ENCODE measurements at regions not wholly inside any gene's neighbourhood (a gene's known extent, or its start where the extent isn't known, plus 50 kb on each side); places are given as distances from the start of the nearest gene placed in this dataset.

- DNase-seq = no peak
These were observed 873.3 kb upstream of the SOX9 start for GRCh38 chr17:71247441-71248015.

- DNase-seq = no peak
These were observed 869.5 kb upstream of the SOX9 start for GRCh38 chr17:71251276-71251675.

DNA sequence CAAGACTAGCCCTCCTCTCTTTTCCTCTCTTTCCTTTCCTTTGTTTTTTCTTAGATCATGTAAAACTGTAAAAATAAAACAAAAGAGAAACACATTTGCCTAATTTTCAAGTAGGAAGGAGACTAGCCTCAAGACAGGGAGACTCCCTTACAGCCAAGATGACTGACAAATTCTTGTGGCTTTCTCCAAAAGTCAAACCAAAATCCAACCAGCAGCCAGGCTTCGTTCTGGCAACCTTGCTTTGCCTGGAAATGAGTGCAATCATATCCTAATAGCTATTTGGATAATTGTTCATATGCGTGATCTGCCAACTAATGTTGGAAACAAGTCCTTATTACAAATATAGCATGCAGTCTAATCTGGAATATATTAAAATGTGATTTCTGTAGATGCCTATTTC is 868.9 kb upstream of the SOX9 start:
- no peak for DNase-seq

- DNase-seq = no peak
These were observed 868.4 kb upstream of the SOX9 start for GRCh38 chr17:71252436-71252835.

- DNase-seq = no peak
These were observed 863.7 kb upstream of the SOX9 start for GRCh38 chr17:71257096-71257495.

- peak; percentile 62 for DNase-seq
These were observed 860.4 kb upstream of the SOX9 start for GRCh38 chr17:71260366-71260940.

GRCh38 chr17:71262586-71262985 is 858.2 kb upstream of the SOX9 start:
- DNase-seq = no peak

- DNase-seq = no peak
These were observed 853.2 kb upstream of the SOX9 start for GRCh38 chr17:71267668-71268067.

- no peak for DNase-seq
These were observed 851.6 kb upstream of the SOX9 start for GRCh38 chr17:71269201-71269600.

GRCh38 chr17:71273441-71273840 is 847.4 kb upstream of the SOX9 start:
- no peak for DNase-seq

DNA sequence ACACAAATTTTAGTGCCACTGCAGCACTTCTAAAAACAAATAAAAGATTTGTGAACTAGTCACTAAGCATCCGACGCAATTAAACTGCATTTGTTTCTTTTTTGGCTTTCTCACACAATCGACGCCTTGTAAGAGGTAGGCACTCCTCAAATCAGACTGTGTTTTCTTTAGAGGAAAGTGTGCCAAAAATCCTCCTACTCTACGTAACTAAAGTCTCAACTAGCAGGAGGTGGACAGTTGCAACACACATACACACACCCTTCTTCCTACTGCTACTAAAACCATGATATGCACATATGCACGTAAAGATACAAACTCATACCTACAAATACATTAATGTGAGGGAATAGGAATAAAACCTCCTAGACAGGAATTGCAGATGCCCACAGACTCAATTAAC is 844.7 kb upstream of the SOX9 start:
- no peak for DNase-seq

DNA sequence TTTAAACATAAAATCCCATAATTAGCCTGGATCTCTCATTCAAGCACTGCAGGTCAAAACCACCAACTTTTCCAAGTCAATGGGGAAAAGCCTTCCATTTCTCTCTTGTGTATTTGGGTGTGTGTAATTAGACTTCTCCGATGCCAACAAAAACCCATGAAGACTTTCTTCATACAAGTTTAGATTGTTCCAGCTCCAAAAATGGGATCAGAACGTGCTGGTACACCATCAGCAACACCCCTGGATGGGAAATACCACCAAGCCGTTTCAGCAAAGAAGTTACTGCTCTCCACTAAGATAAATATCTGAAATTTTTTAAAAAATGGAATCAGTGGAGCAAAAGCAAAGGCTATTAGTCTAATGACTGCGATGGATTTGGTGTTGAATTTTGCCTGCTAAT is 837.3 kb upstream of the SOX9 start:
- no peak for DNase-seq

GRCh38 chr17:71284032-71284755 is 836.6 kb upstream of the SOX9 start:
- no peak for DNase-seq

- DNase-seq = no peak
These were observed 834.2 kb upstream of the SOX9 start for GRCh38 chr17:71286625-71287024.

DNA sequence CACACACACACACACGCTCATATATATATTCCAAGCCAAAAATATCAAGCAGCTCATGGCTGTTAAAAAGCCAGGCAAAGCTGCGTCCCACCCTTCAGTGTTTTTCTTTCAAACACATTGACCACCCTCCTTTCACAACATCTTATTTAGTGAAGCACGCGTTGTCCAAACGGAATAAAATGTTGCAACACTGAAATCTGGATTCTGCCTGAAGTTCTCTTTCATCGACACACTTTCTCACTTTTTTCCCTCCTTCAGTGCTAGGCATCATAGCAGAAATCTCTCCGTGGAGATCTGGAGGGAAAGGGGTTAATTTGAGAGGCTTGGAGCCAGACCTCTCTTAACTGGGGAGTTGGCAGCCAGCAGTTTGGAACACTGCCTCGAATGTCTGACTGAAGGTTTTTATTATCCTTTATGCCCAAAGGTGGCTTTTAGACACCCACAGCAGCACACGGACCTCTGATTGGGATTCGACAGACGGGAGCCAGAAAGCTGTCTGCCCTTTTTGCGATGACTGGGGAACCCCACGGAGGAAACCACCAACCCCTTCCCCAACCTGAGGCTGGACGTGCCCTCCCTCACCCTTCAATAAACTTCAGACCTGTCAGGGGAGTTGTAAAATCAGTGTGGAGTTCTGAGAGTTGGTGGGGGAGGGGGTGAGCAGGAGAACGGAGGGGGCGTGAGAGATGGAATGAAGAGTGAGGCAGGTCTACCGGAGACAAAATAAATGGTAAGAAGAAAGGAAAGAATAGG is 833.6 kb upstream of the SOX9 start:
- peak; percentile 31 for DNase-seq

DNA sequence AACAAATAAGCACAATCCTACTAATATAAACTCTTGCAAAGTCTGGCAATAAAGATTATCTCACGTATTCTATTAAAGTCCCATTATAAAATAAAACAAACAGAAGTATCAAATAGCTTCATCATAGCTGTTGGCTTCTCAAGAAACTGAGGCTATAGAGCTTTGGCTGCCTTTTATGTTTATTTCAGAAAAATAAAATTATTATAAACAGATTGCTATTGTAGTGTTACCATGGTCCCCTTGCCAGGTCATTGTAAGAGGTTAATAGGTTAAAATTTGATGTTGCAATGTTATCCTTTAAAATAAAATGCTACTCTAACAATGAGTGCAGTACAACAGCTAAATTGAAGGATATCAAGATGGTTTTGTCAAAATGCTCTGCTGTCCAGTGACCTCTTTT is 828.8 kb upstream of the SOX9 start:
- DNase-seq = no peak

DNA sequence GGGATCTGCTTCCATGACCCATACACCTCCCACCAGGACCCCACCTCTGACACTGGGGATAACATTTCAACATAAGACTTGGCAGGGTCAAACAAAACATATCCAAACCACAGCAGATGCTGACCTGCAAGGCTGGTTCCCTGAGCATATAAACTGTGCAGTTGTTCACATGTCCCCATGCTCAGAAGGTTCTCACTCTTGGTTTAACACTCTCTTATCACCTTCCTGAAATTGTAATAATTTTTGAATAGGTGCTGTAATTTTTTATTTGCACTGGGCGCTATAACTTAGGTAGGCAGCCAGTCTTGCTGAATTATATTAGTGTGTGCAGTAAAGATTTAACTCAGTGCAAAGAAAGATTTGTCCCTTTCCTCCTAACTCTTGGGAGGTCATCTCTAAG is 824.8 kb upstream of the SOX9 start:
- no peak for DNase-seq

GRCh38 chr17:71301063-71301462 is 819.8 kb upstream of the SOX9 start:
- DNase-seq = no peak

DNA sequence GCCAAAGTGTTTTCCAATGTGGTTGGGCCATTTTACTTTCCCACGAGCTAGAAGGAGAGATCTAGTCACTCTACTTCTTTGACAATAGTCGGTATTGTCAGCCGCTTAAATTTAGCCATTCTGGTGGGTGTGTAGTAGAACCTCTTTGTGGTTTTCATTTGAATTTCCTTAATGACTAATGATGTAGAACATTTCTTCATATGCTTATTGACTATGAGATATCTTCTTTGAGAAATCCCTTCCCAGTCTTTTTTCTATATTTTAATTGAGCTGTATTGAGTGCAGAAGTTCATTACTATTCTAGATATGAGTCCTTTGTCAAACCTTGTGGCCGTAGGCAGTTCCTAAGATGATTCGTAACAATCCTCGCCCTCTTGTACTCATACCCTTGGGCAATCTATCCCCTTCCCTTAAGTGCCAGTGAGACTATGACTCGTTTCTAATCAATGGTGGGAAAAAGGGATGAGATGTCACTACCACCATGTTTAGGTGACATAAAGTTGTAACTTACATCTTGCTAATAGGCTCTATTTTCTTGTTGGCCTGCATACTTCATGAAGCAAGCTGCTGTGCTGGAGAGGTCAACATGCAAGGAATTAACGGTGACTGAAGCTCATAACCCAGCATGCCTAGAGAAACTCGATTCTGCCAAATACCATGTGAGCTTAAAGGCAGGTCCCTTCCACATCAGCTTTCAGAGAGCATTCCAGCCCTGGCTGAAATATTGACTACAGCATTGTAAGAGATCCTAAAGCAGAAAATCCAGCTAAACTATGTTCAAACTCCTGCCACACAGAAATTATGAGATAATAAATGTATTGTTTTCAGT is 817.9 kb upstream of the SOX9 start:
- DNase-seq = no peak

DNA sequence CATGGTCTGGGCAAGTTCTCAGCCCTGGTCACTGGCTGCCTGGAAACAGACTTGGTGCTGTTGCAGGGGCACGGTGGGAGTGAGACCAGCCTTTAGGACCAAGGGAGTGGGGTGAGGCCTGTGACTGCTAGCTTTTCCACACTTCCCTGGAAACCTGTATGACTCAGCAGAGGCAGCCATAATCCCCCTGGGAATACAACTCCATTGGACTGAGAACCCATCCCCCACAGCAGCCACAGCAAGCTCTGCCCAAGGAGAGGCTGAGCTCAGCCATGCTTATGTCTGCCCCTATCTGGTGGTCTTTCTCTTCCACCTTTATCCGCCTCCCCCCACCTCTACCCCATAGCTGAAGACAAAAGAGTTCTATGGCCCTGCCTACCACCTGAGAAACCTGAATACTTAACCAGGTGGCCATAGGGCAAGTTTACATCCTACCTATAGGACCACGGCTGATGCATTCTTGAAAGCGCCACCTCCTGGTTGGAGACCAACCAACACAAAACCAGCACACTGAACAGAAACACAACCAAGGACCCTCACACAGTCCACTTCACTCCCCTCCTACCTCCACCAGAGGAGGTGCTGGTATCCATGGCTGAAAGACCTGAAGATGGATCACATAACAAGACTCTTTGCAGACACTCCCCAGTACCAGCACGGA is 816.2 kb upstream of the SOX9 start:
- no peak for DNase-seq

- no peak for DNase-seq
These were observed 807.0 kb upstream of the SOX9 start for GRCh38 chr17:71313866-71314265.

- no peak for DNase-seq
These were observed 805.3 kb upstream of the SOX9 start for GRCh38 chr17:71315568-71315967.
